ENCODE measurements at regions not wholly inside any gene's neighbourhood (a gene's known extent, or its start where the extent isn't known, plus 50 kb on each side); places are given as distances from the start of the nearest gene placed in this dataset.
A peak's percentile ranks its signal among the peaks of the same experiment; 100 is the strongest.

GRCh38 chr5:33275921-33276627, 164.7 kb upstream of the TARS1 start:
- TF ChIP-seq CTCF (IDR thresholded peaks at IDR 0.05; ENCODE audit: low read depth, low read length, missing control alignments), result no peak
- in situ Hi-C loops (cut with HindIII; ENCODE audit: low sequenced_read_pairs), result loop anchor here (25.0 kb wide), 1 partner anchor 564 kb away; the partner anchor contains the start of gene NPR3
- peak; percentile 53 for DNase-seq (ENCODE audit: low read depth)
- H3K4me3 ChIP-seq (ENCODE audit: low read depth, low read length), result no peak overlapping the region

GRCh38 chr5:33276628-33276950, 164.2 kb upstream of the TARS1 start:
- DNase-seq (ENCODE audit: low read depth), result no peak
- TF ChIP-seq CTCF (IDR thresholded peaks at IDR 0.05; ENCODE audit: low read depth, low read length, missing control alignments), result no peak
- in situ Hi-C loops (cut with HindIII; ENCODE audit: low sequenced_read_pairs), result loop anchor here (25.0 kb wide), 1 partner anchor 564 kb away; the partner anchor contains the start of gene NPR3

GRCh38 chr5:33277061-33277650, 163.6 kb upstream of the TARS1 start:
- no peak for TF ChIP-seq CTCF (IDR thresholded peaks at IDR 0.05; ENCODE audit: low read depth, low read length, missing control alignments)
- DNase-seq (ENCODE audit: low read depth), result no peak
- in situ Hi-C loops (cut with HindIII; ENCODE audit: low sequenced_read_pairs), result loop anchor here (25.0 kb wide), 1 partner anchor 565 kb away; the partner anchor contains the start of gene NPR3
- no peak overlapping the region for H3K4me3 ChIP-seq (ENCODE audit: low read depth, low read length)

More at GRCh38 chr5:33276628-33276950, 164.2 kb upstream of the TARS1 start:
- H3K4me3 ChIP-seq (ENCODE audit: low read depth, low read length), result no peak overlapping the region

- DNase-seq (ENCODE audit: low read depth), result no peak
- no peak for TF ChIP-seq CTCF (IDR thresholded peaks at IDR 0.05; ENCODE audit: low read depth, low read length, missing control alignments)
- H3K4me3 ChIP-seq (ENCODE audit: low read depth, low read length), result no peak overlapping the region
- in situ Hi-C loops (cut with HindIII; ENCODE audit: low sequenced_read_pairs), result loop anchor here (25.0 kb wide), 1 partner anchor 569 kb away; the partner anchor contains the start of gene NPR3
Observed at GRCh38 chr5:33281431-33281843, 159.3 kb upstream of the TARS1 start.

- TF ChIP-seq CTCF (IDR thresholded peaks at IDR 0.05; ENCODE audit: low read depth, low read length, missing control alignments), result no peak
- H3K4me3 ChIP-seq (ENCODE audit: low read depth, low read length), result no peak overlapping the region
- in situ Hi-C loops (cut with HindIII; ENCODE audit: low sequenced_read_pairs), result loop anchor here (25.0 kb wide), 1 partner anchor 570 kb away; the partner anchor contains the start of gene NPR3
- no peak for DNase-seq (ENCODE audit: low read depth)
Observed at GRCh38 chr5:33282157-33282556, 158.6 kb upstream of the TARS1 start.

- in situ Hi-C loops (cut with HindIII; ENCODE audit: low sequenced_read_pairs), result loop anchor here (25.0 kb wide), 1 partner anchor 570 kb away; the partner anchor contains the start of gene NPR3
- no peak for DNase-seq (ENCODE audit: low read depth)
- H3K4me3 ChIP-seq (ENCODE audit: low read depth, low read length), result no peak overlapping the region
- TF ChIP-seq CTCF (IDR thresholded peaks at IDR 0.05; ENCODE audit: low read depth, low read length, missing control alignments), result no peak
Observed at GRCh38 chr5:33282696-33283095, 158.1 kb upstream of the TARS1 start.

All from astrocyte of the cerebellum (primary cell).